H9 (cell line): ENCODE measurements at regions not wholly inside any gene's neighbourhood (a gene's known extent, or its start where the extent isn't known, plus 50 kb on each side); places are given as distances from the start of the nearest gene placed in this dataset.

Experiments
- DNase-seq: peaks from one replicate; pipeline ENCODE4 v3.0.0-alpha.2; 2017
- H2AFZ ChIP-seq: one replicate; pipeline ENCODE4 v1.6.1; 2013; ENCODE audit warnings: mild to moderate bottlenecking, low read length, control low read depth, moderate library complexity
- H2AK5ac ChIP-seq: 2 replicates; pipeline ENCODE4 v1.6.1; 2013; ENCODE audit warnings: low read length, control low read depth, mixed read lengths; ENCODE audit not compliant: insufficient read length
- H2BK120ac ChIP-seq: one replicate; pipeline ENCODE4 v1.6.1; 2013; ENCODE audit warnings: low read depth, mild to moderate bottlenecking, low read length, control low read depth, inconsistent platforms; ENCODE audit not compliant: poor library complexity, severe bottlenecking
- H2BK12ac ChIP-seq: 2 replicates; pipeline ENCODE4 v1.6.1; 2013; ENCODE audit warnings: low read length, control low read depth, mixed read lengths, low read depth; ENCODE audit not compliant: insufficient read length
- H2BK15ac ChIP-seq: 2 replicates; pipeline ENCODE4 v1.6.1; 2013; ENCODE audit warnings: low read depth, low read length, control low read depth
- H2BK20ac ChIP-seq: one replicate; pipeline ENCODE4 v1.6.1; 2013; ENCODE audit warnings: low read depth, mild to moderate bottlenecking, low read length, control low read depth, inconsistent platforms; ENCODE audit not compliant: poor library complexity, severe bottlenecking
- H2BK5ac ChIP-seq: 2 replicates; pipeline ENCODE4 v1.6.1; 2013; ENCODE audit warnings: low read length, control low read depth, mixed read lengths; ENCODE audit not compliant: insufficient read length
- H3K14ac ChIP-seq: 2 replicates; pipeline ENCODE4 v1.6.1; 2013; ENCODE audit warnings: low read length, control low read depth; ENCODE audit not compliant: insufficient read depth
- H3K18ac ChIP-seq: 2 replicates; pipeline ENCODE4 v1.6.1; 2013; ENCODE audit warnings: low read depth, mild to moderate bottlenecking, mixed read lengths, low read length, control low read depth; ENCODE audit not compliant: insufficient read length
- H3K23ac ChIP-seq: 2 replicates; pipeline ENCODE4 v1.6.1; 2013; ENCODE audit warnings: low read length, control low read depth, mixed read lengths, low read depth; ENCODE audit not compliant: insufficient read length
- H3K23me2 ChIP-seq: 2 replicates; pipeline ENCODE4 v1.6.1; 2013; ENCODE audit warnings: low read depth, mild to moderate bottlenecking, mixed read lengths, low read length, control low read depth; ENCODE audit not compliant: insufficient read length, poor library complexity, severe bottlenecking
- H3K27ac ChIP-seq: 2 replicates; pipeline ENCODE4 v1.5.1; 2013; ENCODE audit warnings: low read length, control low read depth, mixed read lengths, low read depth; ENCODE audit not compliant: insufficient read length
- H3K27me3 ChIP-seq: 2 replicates; pipeline ENCODE4 v1.6.1; 2013; ENCODE audit warnings: low read length, control low read depth, inconsistent platforms; ENCODE audit not compliant: insufficient read depth
- H3K4ac ChIP-seq: 2 replicates; pipeline ENCODE4 v1.6.1; 2013; ENCODE audit warnings: low read depth, mild to moderate bottlenecking, control low read depth, inconsistent platforms, low read length, moderate library complexity
- H3K4me1 ChIP-seq: 2 replicates; pipeline ENCODE4 v1.6.1; 2013; ENCODE audit warnings: low read length, control low read depth, inconsistent platforms; ENCODE audit not compliant: insufficient read depth
- H3K4me2 ChIP-seq: 2 replicates; pipeline ENCODE4 v1.6.1; 2013; ENCODE audit warnings: low read length, control low read depth, mixed read lengths; ENCODE audit not compliant: insufficient read length, insufficient read depth
- H3K56ac ChIP-seq: 2 replicates; pipeline ENCODE4 v1.6.1; 2013; ENCODE audit warnings: low read depth, mild to moderate bottlenecking, mixed read lengths, low read length, control low read depth; ENCODE audit not compliant: insufficient read length
- H3K79me1 ChIP-seq: 2 replicates; pipeline ENCODE4 v1.6.1; 2013; ENCODE audit warnings: low read depth, mild to moderate bottlenecking, moderate library complexity, low read length, control low read depth, inconsistent platforms; ENCODE audit not compliant: insufficient read depth, poor library complexity, severe bottlenecking
- H3K79me2 ChIP-seq: 2 replicates; pipeline ENCODE4 v1.6.1; 2013; ENCODE audit warnings: low read length, control low read depth, inconsistent platforms; ENCODE audit not compliant: insufficient read depth
- H3K9ac ChIP-seq: 2 replicates; pipeline ENCODE4 v1.6.1; 2013; ENCODE audit warnings: low read length, control low read depth, mixed read lengths; ENCODE audit not compliant: insufficient read length; ENCODE audit errors: extremely low read depth
- H3K9me3 ChIP-seq: one replicate; pipeline ENCODE4 v1.6.1; 2013; ENCODE audit warnings: low read depth, low read length, inconsistent platforms; ENCODE audit not compliant: control insufficient read depth
- H3T11ph ChIP-seq: one replicate; pipeline ENCODE4 v1.6.1; 2013; ENCODE audit warnings: mild to moderate bottlenecking, low read length, control low read depth, inconsistent platforms
- H4K20me1 ChIP-seq: one replicate; pipeline ENCODE4 v1.6.1; 2013; ENCODE audit not compliant: control insufficient read depth, insufficient read length, insufficient read depth
- H4K5ac ChIP-seq: 2 replicates; pipeline ENCODE4 v1.6.1; 2013; ENCODE audit warnings: low read depth, mild to moderate bottlenecking, mixed read lengths, low read length, control low read depth; ENCODE audit not compliant: insufficient read length
- H4K8ac ChIP-seq: replicated peaks from 2 replicates; pipeline ENCODE4 v1.6.1; 2013; ENCODE audit warnings: low read length, control low read depth, mixed read lengths, low read depth; ENCODE audit not compliant: insufficient read length
- H4K91ac ChIP-seq: 2 replicates; pipeline ENCODE4 v1.6.1; 2013; ENCODE audit warnings: low read depth, mild to moderate bottlenecking, moderate library complexity, mixed read lengths, low read length, control low read depth; ENCODE audit not compliant: insufficient read length
- H3K27ac Mint-ChIP-seq, 3 experiments: 2 replicates in 2 of 3; 3 replicates in 1 of 3; pipeline ENCODE4 v1.8.0; 2020 to 2021; ENCODE audit warnings: mixed read lengths in 3 of 3, mild to moderate bottlenecking in 1 of 3, moderate library complexity in 1 of 3
- H3K27me3 Mint-ChIP-seq: 2 replicates; pipeline ENCODE4 v1.8.0; 2021; ENCODE audit warnings: low read depth, mild to moderate bottlenecking, moderate library complexity, mixed read lengths
- H3K36me3 Mint-ChIP-seq, 3 experiments: 2 replicates in 2 of 3; 3 replicates in 1 of 3; pipeline ENCODE4 v1.8.0; 2020 to 2021; ENCODE audit warnings: low read depth in 3 of 3, mixed read lengths in 3 of 3; ENCODE audit not compliant: insufficient read depth in 1 of 3
- H3K4me1 Mint-ChIP-seq, 2 experiments: 2 replicates each; pipeline ENCODE4 v1.8.0; 2020; ENCODE audit warnings: mixed read lengths in 2 of 2
- H3K4me3 Mint-ChIP-seq, 2 experiments: 2 replicates in 1 of 2; 3 replicates in 1 of 2; pipeline ENCODE4 v1.8.0; 2020 to 2021; ENCODE audit warnings: mild to moderate bottlenecking in 2 of 2, mixed read lengths in 2 of 2, moderate library complexity in 1 of 2
- H3K9me3 Mint-ChIP-seq, 2 experiments: 2 replicates in 1 of 2; 3 replicates in 1 of 2; pipeline ENCODE4 v1.8.0; 2020; ENCODE audit warnings: mild to moderate bottlenecking in 2 of 2, mixed read lengths in 2 of 2, moderate library complexity in 1 of 2
- whole genome bisulfite sequencing: extraction: QIAGEN DNeasy Blood & Tissue Kit; methylation state at CpG from one replicate; pipeline ENCODE4 v1.1.7; 2013; ENCODE audit warnings: missing lambda C conversion rate, low lambda C conversion rate, mixed read lengths; ENCODE audit not compliant: insufficient read length; ENCODE audit errors: extremely low coverage; 5-methylcytosine and 5-hydroxymethylcytosine counted together
- TF ChIP-seq, protein P1 (sequence below): fragments of 200-600 bp; sonication (generic); conservative IDR thresholded peaks from 3 replicates; pipeline ENCODE4 v1.8.0; 2021; ENCODE audit warnings: antibody characterized with exemption, mild to moderate bottlenecking

GRCh38 chr2:467543-467891 lies 179.6 kb upstream of the ALKAL2 start:
- no peak overlapping the region for H4K91ac ChIP-seq
- Mint-ChIP-seq H3K27me3 (peaks cover 48% of the 10 kb centered on the region), H3K4me3 (peak overlapping the region; percentile 74 to 76), H3K9me3 (peaks cover 0 to 5% of the 10 kb centered on the region in 2 experiments; a peak in 1 of 5 replicates), H3K36me3 (no peaks in the 10 kb centered on the region; a peak in 2 of 7 replicates), H3K4me1 (peaks cover 5 to 6% of the 10 kb centered on the region in 2 experiments), H3K27ac (no peak overlapping the region)
- peak overlapping the region; percentile 45 for H3K4me2 ChIP-seq
- H3K4ac ChIP-seq, result no peak overlapping the region
- no peaks in the 10 kb centered on the region; the same call in 1 of the 2 replicates for H3K27me3 ChIP-seq
- no peak overlapping the region for H2AK5ac ChIP-seq
- no peak overlapping the region for H2AFZ ChIP-seq
- H3K18ac ChIP-seq, result peak overlapping the region; percentile 66
- peaks cover 9% of the 10 kb centered on the region for H3K23me2 ChIP-seq
- TF ChIP-seq, protein P1, sequence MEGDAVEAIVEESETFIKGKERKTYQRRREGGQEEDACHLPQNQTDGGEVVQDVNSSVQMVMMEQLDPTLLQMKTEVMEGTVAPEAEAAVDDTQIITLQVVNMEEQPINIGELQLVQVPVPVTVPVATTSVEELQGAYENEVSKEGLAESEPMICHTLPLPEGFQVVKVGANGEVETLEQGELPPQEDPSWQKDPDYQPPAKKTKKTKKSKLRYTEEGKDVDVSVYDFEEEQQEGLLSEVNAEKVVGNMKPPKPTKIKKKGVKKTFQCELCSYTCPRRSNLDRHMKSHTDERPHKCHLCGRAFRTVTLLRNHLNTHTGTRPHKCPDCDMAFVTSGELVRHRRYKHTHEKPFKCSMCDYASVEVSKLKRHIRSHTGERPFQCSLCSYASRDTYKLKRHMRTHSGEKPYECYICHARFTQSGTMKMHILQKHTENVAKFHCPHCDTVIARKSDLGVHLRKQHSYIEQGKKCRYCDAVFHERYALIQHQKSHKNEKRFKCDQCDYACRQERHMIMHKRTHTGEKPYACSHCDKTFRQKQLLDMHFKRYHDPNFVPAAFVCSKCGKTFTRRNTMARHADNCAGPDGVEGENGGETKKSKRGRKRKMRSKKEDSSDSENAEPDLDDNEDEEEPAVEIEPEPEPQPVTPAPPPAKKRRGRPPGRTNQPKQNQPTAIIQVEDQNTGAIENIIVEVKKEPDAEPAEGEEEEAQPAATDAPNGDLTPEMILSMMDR, result no peak
- H2BK15ac ChIP-seq, result no peak overlapping the region
- no peak overlapping the region for H4K8ac ChIP-seq
- H4K20me1 ChIP-seq, result no peaks in the 10 kb centered on the region
- H3K27ac ChIP-seq, result no peak overlapping the region
- H2BK12ac ChIP-seq, result no peak overlapping the region
- no peak overlapping the region for H2BK120ac ChIP-seq
- H3K79me1 ChIP-seq, result no peaks in the 10 kb centered on the region
- no peak overlapping the region for H2BK5ac ChIP-seq
- 0 out of 2 replicates have a peak overlapping the region, but pooled peaks have one; percentile 87 for H3K14ac ChIP-seq
- no peak overlapping the region for H3K23ac ChIP-seq
- H3K56ac ChIP-seq, result no peak overlapping the region
- H3K9ac ChIP-seq, result no peak overlapping the region
- no peaks in the 10 kb centered on the region for H3K79me2 ChIP-seq
- H3K9me3 ChIP-seq, result no peaks in the 10 kb centered on the region
- no peaks in the 10 kb centered on the region for H3K4me1 ChIP-seq
- no CpG with 5 or more reads among the region's 18 CpGs for WGBS
- DNase-seq, result no peak
- no peak overlapping the region for H4K5ac ChIP-seq
- H3T11ph ChIP-seq, result no peak overlapping the region
- no peak overlapping the region for H2BK20ac ChIP-seq
